ENCODE measurements at regions not wholly inside any gene's neighbourhood (a gene's known extent, or its start where the extent isn't known, plus 50 kb on each side); places are given as distances from the start of the nearest gene placed in this dataset.

DNA sequence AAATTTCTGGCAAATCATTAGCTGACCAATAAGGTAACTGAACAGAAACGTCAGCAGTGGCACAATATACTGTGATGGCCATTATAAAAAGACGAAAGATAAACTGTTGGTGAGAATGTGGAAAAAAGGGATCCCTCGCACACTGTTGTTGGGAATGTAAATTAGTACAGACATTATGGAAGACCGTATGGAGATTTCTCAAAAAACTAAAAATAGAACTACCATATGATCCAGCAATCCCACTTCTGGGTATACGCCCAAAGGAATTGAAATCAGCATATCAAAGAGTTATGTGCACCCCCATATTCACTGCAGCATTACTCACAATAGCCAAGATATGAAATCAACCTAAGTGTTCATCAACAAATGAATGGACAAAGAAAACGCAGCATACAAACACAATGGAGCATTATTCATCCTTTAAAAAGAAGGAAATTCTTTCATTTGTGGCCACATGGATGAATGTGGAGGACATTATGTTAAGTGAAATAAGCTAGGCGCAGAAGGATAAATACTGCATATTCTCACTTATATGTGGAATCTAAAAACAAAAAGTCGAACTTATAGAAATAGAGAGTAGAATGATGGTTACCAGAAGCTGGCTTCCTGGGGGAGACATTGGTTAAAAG, 257.7 kb downstream of the RHOU start:
- no peak for TF ChIP-seq EZH2 (IDR thresholded peaks at IDR 0.05; ENCODE audit: low read depth)
- no peak for TF ChIP-seq CTCF (conservative IDR thresholded peaks at IDR 0.05)

Data from PC-9 (cell line).